ENCODE measurements at regions not wholly inside any gene's neighbourhood (a gene's known extent, or its start where the extent isn't known, plus 50 kb on each side); places are given as distances from the start of the nearest gene placed in this dataset.

DNA sequence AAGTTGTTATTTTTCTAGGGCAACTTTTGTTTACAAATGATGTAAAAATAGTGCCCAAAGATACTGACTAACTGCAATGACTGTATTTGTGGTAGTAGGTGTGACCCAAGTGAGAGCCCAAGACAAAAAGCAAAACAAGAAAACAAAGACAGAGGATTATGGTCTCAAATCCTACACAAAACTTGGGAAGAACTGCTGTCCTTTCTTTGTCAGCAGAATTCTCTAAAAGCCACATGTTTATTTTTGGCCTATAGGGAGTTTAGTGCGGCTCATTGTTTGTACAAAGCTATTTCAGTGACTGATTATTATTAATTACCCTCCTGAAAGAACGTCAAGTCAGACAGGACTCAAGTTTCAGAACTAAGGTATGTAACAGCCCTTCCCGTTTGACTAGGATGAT is 509.2 kb upstream of the SLC35B3 start:
- H3K4me1 ChIP-seq: no peaks in the 10 kb centered on the region
- no peaks in the 10 kb centered on the region for H3K9me3 ChIP-seq
- no peak for DNase-seq (ENCODE audit: extremely low spot score in 2 of 2)
- no peaks in the 10 kb centered on the region for H3K36me3 ChIP-seq
- H3K4me3 ChIP-seq: no peak overlapping the region
- peak in 1 of 2 donors; percentile 19 for TF ChIP-seq POLR2AphosphoS5 (IDR thresholded peaks at IDR 0.05; ENCODE audit: insufficient read depth in 1 of 2, low read depth in 1 of 2)
- TF ChIP-seq, protein P1, sequence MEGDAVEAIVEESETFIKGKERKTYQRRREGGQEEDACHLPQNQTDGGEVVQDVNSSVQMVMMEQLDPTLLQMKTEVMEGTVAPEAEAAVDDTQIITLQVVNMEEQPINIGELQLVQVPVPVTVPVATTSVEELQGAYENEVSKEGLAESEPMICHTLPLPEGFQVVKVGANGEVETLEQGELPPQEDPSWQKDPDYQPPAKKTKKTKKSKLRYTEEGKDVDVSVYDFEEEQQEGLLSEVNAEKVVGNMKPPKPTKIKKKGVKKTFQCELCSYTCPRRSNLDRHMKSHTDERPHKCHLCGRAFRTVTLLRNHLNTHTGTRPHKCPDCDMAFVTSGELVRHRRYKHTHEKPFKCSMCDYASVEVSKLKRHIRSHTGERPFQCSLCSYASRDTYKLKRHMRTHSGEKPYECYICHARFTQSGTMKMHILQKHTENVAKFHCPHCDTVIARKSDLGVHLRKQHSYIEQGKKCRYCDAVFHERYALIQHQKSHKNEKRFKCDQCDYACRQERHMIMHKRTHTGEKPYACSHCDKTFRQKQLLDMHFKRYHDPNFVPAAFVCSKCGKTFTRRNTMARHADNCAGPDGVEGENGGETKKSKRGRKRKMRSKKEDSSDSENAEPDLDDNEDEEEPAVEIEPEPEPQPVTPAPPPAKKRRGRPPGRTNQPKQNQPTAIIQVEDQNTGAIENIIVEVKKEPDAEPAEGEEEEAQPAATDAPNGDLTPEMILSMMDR (IDR thresholded peaks at IDR 0.05): no peak
- TF ChIP-seq POLR2A (IDR thresholded peaks at IDR 0.05): no peak
- intact Hi-C loops (cut with DNase I): no loop called here
- no peak overlapping the region for H3K27ac ChIP-seq
- H3K27me3 ChIP-seq: no peaks in the 10 kb centered on the region

DNA sequence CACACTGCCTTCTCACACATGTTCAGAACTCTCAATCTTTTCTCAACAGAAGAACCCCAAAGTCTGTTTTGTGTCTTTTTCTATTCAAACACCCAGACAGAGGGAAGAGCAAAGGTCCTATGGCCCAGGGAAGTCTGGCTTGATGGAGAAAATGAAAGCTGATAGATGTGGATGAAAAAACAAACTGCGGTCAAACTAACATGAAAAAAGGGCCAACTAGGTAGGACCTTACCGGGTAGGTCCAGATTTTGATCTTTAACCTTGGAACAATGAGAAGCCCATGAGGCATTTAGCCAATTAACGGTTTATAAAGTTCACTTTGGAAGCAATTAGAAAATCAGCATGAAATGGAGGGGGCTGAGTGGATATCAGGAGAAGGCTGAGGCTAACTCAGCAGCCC is 507.7 kb upstream of the SLC35B3 start:
- no peaks in the 10 kb centered on the region for H3K9me3 ChIP-seq
- no peak for DNase-seq (ENCODE audit: extremely low spot score in 2 of 2)
- H3K27ac ChIP-seq: no peak overlapping the region
- TF ChIP-seq, protein P1 (IDR thresholded peaks at IDR 0.05): no peak
- no peak for TF ChIP-seq POLR2AphosphoS5 (IDR thresholded peaks at IDR 0.05; ENCODE audit: insufficient read depth in 1 of 2, low read depth in 1 of 2)
- TF ChIP-seq POLR2A (IDR thresholded peaks at IDR 0.05): no peak
- H3K4me1 ChIP-seq: no peaks in the 10 kb centered on the region
- intact Hi-C loops (cut with DNase I): no loop called here
- no peaks in the 10 kb centered on the region for H3K36me3 ChIP-seq
- no peak overlapping the region for H3K4me3 ChIP-seq
- H3K27me3 ChIP-seq: no peaks in the 10 kb centered on the region

DNA sequence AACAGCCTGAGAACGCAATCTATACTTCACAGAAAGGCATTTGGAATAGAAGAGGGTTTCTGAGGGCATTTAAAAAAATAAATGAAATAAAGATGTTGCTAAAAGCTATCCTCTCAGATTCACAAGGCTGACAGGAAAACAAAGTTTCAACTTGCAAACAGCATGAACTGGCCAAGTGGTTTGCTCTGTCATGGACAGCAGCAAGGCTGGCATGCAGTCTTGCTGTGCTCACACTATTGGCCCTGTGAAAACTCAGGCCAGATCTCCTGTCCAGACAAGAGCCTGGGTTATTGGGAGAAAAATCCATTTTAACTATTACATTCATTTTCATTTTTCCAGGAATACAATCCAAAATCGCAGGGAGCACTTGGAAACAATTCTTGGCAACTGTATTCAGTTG is 506.2 kb upstream of the SLC35B3 start:
- Histone ChIP-seq H3K4me3 (no peak overlapping the region), H3K27ac (no peak overlapping the region), H3K36me3 (no peaks in the 10 kb centered on the region), H3K27me3 (no peaks in the 10 kb centered on the region), H3K9me3 (no peaks in the 10 kb centered on the region), H3K4me1 (no peaks in the 10 kb centered on the region)
- TF ChIP-seq, protein P1 (IDR thresholded peaks at IDR 0.05): no peak
- TF ChIP-seq POLR2AphosphoS5 (IDR thresholded peaks at IDR 0.05; ENCODE audit: insufficient read depth in 1 of 2, low read depth in 1 of 2): no peak
- TF ChIP-seq POLR2A (IDR thresholded peaks at IDR 0.05): no peak
- intact Hi-C loops (cut with DNase I): no loop called here
- no peak for DNase-seq (ENCODE audit: extremely low spot score in 2 of 2)

DNA sequence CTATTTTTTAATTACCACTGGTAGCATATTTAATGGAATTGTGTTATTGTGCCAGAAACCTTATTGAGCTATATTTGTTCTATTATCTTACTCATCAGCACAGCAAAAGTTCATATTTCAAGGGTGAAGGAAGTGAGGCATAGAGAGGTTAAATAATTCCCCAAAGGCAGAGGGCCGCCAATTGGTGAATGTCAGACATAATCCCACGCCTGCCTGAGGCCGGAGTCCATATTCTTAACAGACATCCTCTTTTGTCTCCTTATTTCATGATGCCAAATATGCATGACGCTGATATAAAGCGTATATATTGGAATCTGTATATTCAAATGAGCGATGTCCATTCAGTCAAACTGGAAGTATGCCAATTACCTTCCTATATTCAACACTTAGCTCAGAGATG is 505.0 kb upstream of the SLC35B3 start:
- H3K4me1 ChIP-seq: no peaks in the 10 kb centered on the region
- DNase-seq (ENCODE audit: extremely low spot score in 2 of 2): no peak
- H3K4me3 ChIP-seq: no peak overlapping the region
- no peak for TF ChIP-seq POLR2A (IDR thresholded peaks at IDR 0.05)
- no peak for TF ChIP-seq POLR2AphosphoS5 (IDR thresholded peaks at IDR 0.05; ENCODE audit: insufficient read depth in 1 of 2, low read depth in 1 of 2)
- TF ChIP-seq, protein P1 (IDR thresholded peaks at IDR 0.05): no peak
- no peaks in the 10 kb centered on the region for H3K36me3 ChIP-seq
- intact Hi-C loops (cut with DNase I): no loop called here
- no peaks in the 10 kb centered on the region for H3K9me3 ChIP-seq
- no peak overlapping the region for H3K27ac ChIP-seq
- H3K27me3 ChIP-seq: no peaks in the 10 kb centered on the region

DNA sequence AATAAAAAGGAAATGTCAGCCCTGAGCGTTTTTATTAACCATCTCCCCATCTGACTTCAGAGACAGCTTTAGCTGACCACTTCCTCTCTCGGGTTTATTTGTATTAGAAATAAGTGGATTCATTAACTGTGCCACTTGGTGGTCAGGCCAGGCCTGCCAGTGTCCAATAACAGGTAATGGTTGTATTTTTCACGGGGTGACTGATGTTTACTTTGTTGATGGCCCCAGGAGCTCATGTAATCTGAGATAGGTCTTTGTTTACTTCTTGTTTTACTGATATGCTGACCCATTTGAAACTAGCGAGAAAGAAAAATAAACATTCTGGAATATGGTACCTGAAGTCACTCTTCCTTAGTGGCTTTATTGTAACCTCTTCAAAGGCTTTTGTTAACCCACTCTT is 504.3 kb upstream of the SLC35B3 start:
- Histone ChIP-seq H3K27ac (no peak overlapping the region), H3K27me3 (no peaks in the 10 kb centered on the region), H3K36me3 (no peaks in the 10 kb centered on the region), H3K9me3 (no peaks in the 10 kb centered on the region), H3K4me3 (no peak overlapping the region), H3K4me1 (no peaks in the 10 kb centered on the region)
- intact Hi-C loops (cut with DNase I): no loop called here
- no peak for TF ChIP-seq POLR2A (IDR thresholded peaks at IDR 0.05)
- no peak for TF ChIP-seq POLR2AphosphoS5 (IDR thresholded peaks at IDR 0.05; ENCODE audit: insufficient read depth in 1 of 2, low read depth in 1 of 2)
- TF ChIP-seq, protein P1 (IDR thresholded peaks at IDR 0.05): no peak
- no peak for DNase-seq (ENCODE audit: extremely low spot score in 2 of 2)

Data from vagina (tissue), 2 donors.